SKM-1 (cell line): ENCODE measurements at regions not wholly inside any gene's neighbourhood (a gene's known extent, or its start where the extent isn't known, plus 50 kb on each side); places are given as distances from the start of the nearest gene placed in this dataset.

Source experiments
- DNase-seq: peaks from one replicate; lab custom pipeline; 2025; ENCODE audit not compliant: unreplicated experiment; lab: John Stamatoyannopoulos, UW

DNA sequence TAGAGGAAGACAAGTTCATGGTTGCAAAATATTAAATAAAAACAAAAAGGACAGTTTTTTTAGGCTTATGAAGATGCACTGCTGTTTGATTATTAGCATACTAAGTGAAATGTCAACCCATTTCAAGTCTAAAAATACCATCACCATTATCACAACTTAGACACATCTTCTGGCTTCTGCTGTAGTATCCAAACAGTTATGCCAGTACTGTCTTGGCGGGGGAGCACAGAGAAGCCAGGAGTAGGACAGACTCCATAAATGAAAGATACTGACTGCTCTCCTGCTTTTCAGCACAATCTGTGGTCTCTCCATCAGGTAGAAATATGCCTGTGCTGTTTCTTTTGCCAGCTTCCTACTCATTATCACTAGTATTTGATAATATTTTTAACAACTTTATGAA, 179.2 kb upstream of the DSEL start:
- DNase-seq, result no peak

DNA sequence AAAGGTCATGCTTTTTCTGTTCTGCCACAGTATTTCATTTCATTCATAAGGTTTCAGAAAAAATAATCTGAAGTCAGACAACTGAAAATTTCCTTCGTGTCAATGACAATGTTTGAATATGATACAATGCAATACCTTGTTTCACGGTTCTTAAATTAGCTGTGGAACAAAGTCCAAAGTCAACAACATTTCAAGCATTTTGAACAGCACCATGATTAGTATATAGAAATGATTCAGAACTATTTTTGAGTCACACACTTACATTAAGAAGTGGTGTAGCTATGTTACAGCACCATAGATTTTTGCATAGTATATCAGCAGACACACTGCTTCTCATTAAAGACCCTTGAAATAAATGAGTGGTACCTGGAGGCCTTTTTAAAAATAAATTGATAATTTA, 178.3 kb upstream of the DSEL start:
- no peak for DNase-seq

GRCh38 chr18:67692811-67693210, 176.3 kb upstream of the DSEL start:
- DNase-seq, result no peak

- no peak for DNase-seq
These were observed 166.0 kb upstream of the DSEL start for GRCh38 chr18:67682516-67682915.

DNA sequence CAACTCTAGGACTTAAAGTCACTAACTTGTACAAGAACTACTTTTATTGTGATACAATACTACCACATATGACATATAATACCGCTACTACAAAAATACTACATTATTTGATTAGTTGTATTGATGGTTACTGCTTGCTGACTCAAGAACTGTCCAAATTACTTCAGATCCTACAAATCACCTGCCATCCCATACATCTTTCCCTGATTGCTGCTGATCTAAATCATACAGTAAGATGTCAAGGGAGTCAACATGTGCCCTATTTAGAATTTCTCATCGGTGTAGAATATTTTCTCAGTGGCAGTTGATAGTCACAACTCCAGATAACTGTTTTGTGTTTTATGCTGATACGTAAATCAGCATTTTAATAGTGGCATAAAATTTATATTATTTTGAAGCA, 161.0 kb upstream of the DSEL start:
- no peak for DNase-seq

DNA sequence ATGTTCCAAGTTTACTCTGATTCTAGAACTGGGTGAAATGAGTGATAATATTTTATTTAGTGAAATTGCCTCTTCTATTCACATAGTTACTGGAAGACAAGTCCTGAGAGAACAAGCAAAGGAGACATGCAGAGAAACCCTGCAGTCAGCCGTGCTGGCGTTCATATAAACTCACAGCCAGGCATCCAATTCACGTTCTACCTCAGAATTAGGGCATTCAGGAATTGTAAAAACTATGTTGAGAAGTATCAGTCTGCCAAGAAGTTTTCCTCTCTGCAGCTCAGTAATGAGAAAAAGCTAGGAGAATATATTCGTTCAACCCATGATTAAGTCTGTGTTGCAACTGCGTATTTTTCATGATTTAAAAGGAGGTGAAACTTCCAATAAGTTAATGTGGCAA, 156.2 kb upstream of the DSEL start:
- no peak for DNase-seq

DNA sequence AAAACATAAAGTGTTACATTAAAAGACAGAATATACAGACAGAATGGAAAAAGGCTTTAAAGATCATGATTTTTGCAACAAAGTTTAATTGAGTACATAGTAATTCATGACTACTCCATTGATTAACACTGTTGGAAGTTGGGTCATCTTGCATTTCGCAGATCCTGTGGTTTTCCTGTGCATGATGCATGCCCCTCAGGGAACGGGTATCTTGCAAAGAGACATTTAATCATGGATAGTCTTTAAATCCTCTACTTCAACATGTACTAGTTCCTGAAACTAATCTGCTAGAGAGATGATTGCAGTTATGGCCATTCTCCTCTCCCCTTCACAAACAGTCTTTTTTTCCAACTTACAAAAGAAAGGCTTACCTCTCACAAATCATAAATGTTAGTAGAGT, 155.6 kb upstream of the DSEL start:
- DNase-seq, result no peak

DNA sequence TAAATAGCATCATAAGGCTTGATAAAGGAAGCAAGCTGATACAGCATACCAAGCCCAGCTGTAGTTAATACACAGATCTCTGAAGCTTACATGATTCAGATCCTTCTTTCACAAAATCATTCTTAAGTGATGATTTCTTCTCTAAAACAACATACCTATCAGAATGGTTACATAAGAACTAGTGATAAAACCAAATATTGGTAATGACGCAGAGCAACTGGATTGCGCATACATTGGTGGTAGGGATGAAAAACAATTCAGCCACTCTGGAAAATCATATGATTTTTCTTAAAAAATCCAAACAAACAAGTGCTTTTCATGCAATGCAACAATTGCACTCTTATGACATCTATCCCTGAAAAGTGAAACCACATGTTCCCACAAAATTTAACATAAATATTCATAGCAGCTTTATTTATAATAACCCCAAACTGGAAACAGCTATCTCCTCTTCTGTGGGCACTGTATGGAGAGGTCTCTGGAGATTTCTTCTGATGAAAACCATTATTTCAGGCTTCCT, 153.6 kb upstream of the DSEL start:
- DNase-seq, result no peak

- no peak for DNase-seq
These were observed 148.7 kb upstream of the DSEL start for GRCh38 chr18:67665266-67665665.

GRCh38 chr18:67662996-67663395, 146.5 kb upstream of the DSEL start:
- no peak for DNase-seq

DNA sequence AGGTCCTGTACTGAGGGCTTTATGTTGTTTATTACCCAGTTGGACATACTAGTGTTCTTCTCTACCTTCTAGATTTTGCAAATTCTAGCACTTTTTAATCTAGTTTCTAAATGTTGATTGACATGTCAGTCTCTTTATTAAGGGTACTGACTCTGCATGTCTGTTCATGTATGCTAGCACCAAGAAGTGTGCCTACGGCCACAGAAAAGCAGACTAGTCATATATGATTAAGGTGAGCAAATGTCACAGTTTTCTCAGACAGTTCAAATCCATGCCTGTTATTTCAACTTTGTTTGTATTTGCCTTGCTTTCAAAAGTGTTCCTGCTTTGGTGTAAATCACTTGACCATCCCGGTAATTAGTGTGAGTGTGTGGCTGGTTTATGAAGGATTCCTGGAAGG, 145.0 kb upstream of the DSEL start:
- no peak for DNase-seq

DNA sequence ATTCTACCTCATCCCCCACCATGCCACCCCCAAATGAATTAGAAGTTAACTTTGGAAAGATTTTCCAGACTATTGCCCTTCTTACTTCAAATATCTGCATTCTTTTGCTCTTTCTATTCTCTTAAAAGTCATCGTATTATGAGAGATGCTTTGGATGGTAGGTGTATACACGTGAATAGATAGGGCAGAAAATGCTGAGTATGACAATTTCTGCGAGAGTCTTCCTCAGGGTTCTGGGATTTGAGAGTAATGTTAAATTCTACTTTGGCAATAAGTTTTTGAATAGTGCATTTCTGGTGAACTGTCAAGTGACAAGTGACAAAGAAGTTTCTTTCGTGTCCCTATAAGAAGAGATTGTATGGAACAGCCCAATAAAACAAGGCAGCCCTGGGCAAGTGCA, 137.6 kb upstream of the DSEL start:
- no peak for DNase-seq

GRCh38 chr18:67652288-67652687, 135.8 kb upstream of the DSEL start:
- DNase-seq, result no peak

DNA sequence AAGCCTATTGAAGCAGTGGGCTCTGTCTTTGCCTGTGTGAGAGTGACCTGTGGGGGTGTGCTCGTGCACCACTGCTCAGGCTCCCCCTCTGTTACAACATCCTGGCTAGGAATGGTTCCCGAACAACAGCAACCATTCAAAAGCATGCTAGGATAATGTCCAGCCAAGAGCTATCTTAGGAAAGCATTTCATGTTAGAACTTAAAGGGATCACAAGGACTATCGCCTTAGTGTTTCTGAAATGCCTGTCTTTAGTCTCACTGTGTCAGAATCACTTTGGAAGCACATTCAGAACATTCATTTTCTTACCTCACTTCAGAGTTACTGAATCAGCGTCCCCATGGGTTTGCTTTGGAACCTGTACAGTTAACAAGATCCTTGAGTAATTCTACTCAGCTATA, 134.9 kb upstream of the DSEL start:
- no peak for DNase-seq

GRCh38 chr18:67650686-67651385, 134.3 kb upstream of the DSEL start:
- DNase-seq, result no peak

GRCh38 chr18:67646890-67647289, 130.4 kb upstream of the DSEL start:
- DNase-seq, result no peak

GRCh38 chr18:67644226-67644625, 127.7 kb upstream of the DSEL start:
- no peak for DNase-seq

GRCh38 chr18:67639872-67640271, 123.4 kb upstream of the DSEL start:
- no peak for DNase-seq

DNA sequence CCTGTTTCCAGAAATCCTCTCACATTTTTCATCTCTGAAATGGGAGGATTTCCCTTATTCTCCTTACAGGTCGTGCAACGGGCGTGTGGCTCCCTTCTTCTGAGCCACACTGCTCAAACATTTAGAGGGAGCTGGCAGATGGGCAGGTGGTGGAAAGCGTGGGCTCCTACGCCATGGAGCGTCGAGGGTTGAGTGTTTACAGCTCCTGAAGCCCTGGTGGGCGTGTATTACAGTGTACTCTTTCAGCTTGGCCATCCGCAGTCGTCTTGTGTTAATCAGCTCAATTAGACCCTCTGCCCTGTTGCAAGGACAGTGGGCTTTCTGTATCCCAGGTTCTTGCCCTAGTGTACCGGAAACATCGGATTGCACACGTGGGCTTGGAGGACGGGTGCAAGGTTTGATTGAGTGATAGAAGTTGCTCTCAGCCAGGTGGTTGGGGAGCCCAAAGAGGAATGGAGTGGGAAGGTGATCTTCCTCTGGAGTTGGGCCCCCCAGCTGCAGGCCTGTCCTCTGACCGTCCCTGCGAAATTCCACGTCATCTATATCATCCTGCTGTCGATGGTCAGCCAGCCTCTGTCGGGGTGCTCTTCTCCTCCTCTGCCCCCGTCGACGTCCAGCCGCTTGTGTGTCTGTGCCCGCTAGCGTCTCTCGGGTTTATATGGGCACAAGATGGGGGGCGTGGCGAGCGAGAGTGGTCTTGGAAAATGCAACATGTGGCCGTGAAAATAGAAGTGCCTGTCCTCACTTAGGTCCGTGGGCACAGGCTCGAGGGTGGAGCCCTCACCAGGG, 120.3 kb upstream of the DSEL start:
- DNase-seq, result no peak

- DNase-seq, result no peak
These were observed 118.3 kb upstream of the DSEL start for GRCh38 chr18:67634631-67635338.

GRCh38 chr18:67633939-67634338, 117.4 kb upstream of the DSEL start:
- DNase-seq, result no peak

DNA sequence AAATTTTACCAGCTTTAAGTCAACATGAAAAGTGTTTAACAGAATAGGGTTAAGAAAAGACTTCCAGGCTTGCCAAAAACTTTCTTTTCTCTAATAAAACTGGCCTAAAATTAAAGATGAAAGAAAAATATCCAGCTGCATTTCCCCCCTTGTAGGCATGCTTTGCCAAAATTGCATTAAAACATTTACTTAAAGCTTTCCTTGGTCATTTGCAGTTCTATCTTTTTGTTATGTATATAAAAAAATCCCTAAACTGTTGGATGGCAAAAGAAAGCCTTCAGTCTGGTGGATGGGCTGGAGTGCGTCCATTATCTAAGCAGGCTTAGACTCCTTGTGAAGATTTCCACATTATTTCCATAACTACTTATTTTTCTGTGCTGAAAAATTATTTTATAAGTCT, 105.4 kb upstream of the DSEL start:
- DNase-seq, result no peak
